ENCODE measurements at regions not wholly inside any gene's neighbourhood (a gene's known extent, or its start where the extent isn't known, plus 50 kb on each side); places are given as distances from the start of the nearest gene placed in this dataset.

- TF ChIP-seq, protein P1, sequence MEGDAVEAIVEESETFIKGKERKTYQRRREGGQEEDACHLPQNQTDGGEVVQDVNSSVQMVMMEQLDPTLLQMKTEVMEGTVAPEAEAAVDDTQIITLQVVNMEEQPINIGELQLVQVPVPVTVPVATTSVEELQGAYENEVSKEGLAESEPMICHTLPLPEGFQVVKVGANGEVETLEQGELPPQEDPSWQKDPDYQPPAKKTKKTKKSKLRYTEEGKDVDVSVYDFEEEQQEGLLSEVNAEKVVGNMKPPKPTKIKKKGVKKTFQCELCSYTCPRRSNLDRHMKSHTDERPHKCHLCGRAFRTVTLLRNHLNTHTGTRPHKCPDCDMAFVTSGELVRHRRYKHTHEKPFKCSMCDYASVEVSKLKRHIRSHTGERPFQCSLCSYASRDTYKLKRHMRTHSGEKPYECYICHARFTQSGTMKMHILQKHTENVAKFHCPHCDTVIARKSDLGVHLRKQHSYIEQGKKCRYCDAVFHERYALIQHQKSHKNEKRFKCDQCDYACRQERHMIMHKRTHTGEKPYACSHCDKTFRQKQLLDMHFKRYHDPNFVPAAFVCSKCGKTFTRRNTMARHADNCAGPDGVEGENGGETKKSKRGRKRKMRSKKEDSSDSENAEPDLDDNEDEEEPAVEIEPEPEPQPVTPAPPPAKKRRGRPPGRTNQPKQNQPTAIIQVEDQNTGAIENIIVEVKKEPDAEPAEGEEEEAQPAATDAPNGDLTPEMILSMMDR (conservative IDR thresholded peaks at IDR 0.05), result no peak
- no peak for TF ChIP-seq ZFX (IDR thresholded peaks at IDR 0.05)
Measured at GRCh38 chr13:65301506-65301905, 1928.6 kb downstream of the PCDH9 start.

Measured in C4-2B (cell line).